Upper lobe of left lung (tissue), 6 donors: ENCODE measurements at regions not wholly inside any gene's neighbourhood (a gene's known extent, or its start where the extent isn't known, plus 50 kb on each side); places are given as distances from the start of the nearest gene placed in this dataset.

Source experiments
- ATAC-seq, 2 donors: fragments of 200-7000 bp; cut with Tn5 transposase; one replicate each; pipeline ENCODE4 v1.9.1; 2022; ENCODE audit warnings: mild to moderate bottlenecking in 2 of 2, moderate library complexity in 2 of 2; ENCODE audit not compliant: low FRiP score in 2 of 2
- DNase-seq, 2 donors: peaks; one replicate each; pipeline ENCODE4 v3.0.0-alpha.2; 2019 to 2020
- H3K27ac ChIP-seq, 4 donors: fragments of 200-600 bp; sonication (generic); one replicate each; pipeline ENCODE4 v1.5.1; 2016 to 2019
- H3K27me3 ChIP-seq, 4 donors: fragments of 200-600 bp; sonication (generic); one replicate each; pipeline ENCODE4 v1.5.1; 2017 to 2019
- H3K36me3 ChIP-seq, 4 donors: fragments of 200-600 bp; sonication (generic); one replicate each; pipeline ENCODE4 v1.5.1; 2016 to 2019
- H3K4me1 ChIP-seq, 4 donors: fragments of 200-600 bp; sonication (generic); one replicate each; pipeline ENCODE4 v1.5.1; 2018 to 2019
- H3K4me3 ChIP-seq, 4 donors: fragments of 200-600 bp; sonication (generic); one replicate each; pipeline ENCODE4 v1.5.1; 2017 to 2019; ENCODE audit warnings: mild to moderate bottlenecking in 2 of 4, moderate library complexity in 1 of 4
- H3K9me3 ChIP-seq, 4 donors: fragments of 200-600 bp; sonication (generic); one replicate each; pipeline ENCODE4 v1.5.1; 2018 to 2019
- CTCF ChIP-seq, 6 experiments: fragments of 450-650 bp in 4 of 6; fragments of 200-600 bp in 2 of 6; sonication (generic) in 2 of 6; IDR thresholded peaks; one replicate each; pipeline ENCODE4 v1.5.1; 2016 to 2019; ENCODE audit warnings: antibody characterized with exemption in 6 of 6
- EP300 ChIP-seq, 4 donors: sonication (generic); formaldehyde crosslinking; IDR thresholded peaks; one replicate each; pipeline ENCODE4 v1.5.1; 2017; ENCODE audit warnings: antibody characterized with exemption in 4 of 4, control low read depth in 2 of 4
- POLR2A ChIP-seq, 4 donors: fragments of 450-650 bp; IDR thresholded peaks; one replicate each; pipeline ENCODE4 v1.5.1; 2016 to 2017; ENCODE audit warnings: antibody characterized with exemption in 4 of 4, mild to moderate bottlenecking in 2 of 4
- POLR2AphosphoS5 ChIP-seq, 2 donors: sonication (generic); formaldehyde crosslinking; IDR thresholded peaks; one replicate each; pipeline ENCODE4 v1.5.1; 2017; ENCODE audit warnings: antibody characterized with exemption in 2 of 2
- WGBS, 2 donors: methylation state at CpG; one replicate each; pipeline ENCODE4 v1.1.5; 2017 to 2018; 5-methylcytosine and 5-hydroxymethylcytosine counted together
- donor health status: DM: no; HTN: no; CAD: no; lungs with moderate emphysema.
- donor health status: DM: no; HTN: yes; CAD: no; lungs with severe emphysema.

- H3K27me3 ChIP-seq: no peaks in the 10 kb centered on the region
- H3K27ac ChIP-seq: no peak overlapping the region
- no peak overlapping the region for H3K4me3 ChIP-seq
- no peak for DNase-seq
- H3K36me3 ChIP-seq: no peaks in the 10 kb centered on the region
- H3K4me1 ChIP-seq: no peaks in the 10 kb centered on the region
- no peak for ATAC-seq
- no peaks in the 10 kb centered on the region for H3K9me3 ChIP-seq
- TF ChIP-seq CTCF (IDR thresholded peaks at IDR 0.05) (no peak), EP300 (IDR thresholded peaks at IDR 0.05) (no peak), POLR2AphosphoS5 (IDR thresholded peaks at IDR 0.05) (no peak), POLR2A (IDR thresholded peaks at IDR 0.05) (no peak)
- 56 to 65% methylated on average over 7 of the region's 7 CpGs for WGBS, 2 donors
Observed at GRCh38 chr19:28020619-28021258, 1192.2 kb downstream of the UQCRFS1 start.

- Histone ChIP-seq H3K36me3 (no peaks in the 10 kb centered on the region), H3K27me3 (no peaks in the 10 kb centered on the region), H3K9me3 (no peaks in the 10 kb centered on the region), H3K4me3 (no peak overlapping the region), H3K27ac (no peak overlapping the region), H3K4me1 (no peaks in the 10 kb centered on the region)
- TF ChIP-seq CTCF (IDR thresholded peaks at IDR 0.05) (no peak), POLR2A (IDR thresholded peaks at IDR 0.05) (no peak), POLR2AphosphoS5 (IDR thresholded peaks at IDR 0.05) (no peak), EP300 (IDR thresholded peaks at IDR 0.05) (no peak)
- ATAC-seq (no peak), DNase-seq (no peak)
- 66 to 73% methylated on average over 7 of the region's 7 CpGs for WGBS, 2 donors
Observed at GRCh38 chr19:28019901-28020300, 1193.0 kb downstream of the UQCRFS1 start.

- Histone ChIP-seq H3K4me1 (no peaks in the 10 kb centered on the region), H3K36me3 (no peaks in the 10 kb centered on the region), H3K27me3 (no peaks in the 10 kb centered on the region), H3K4me3 (no peak overlapping the region), H3K9me3 (no peaks in the 10 kb centered on the region), H3K27ac (no peak overlapping the region)
- TF ChIP-seq CTCF (IDR thresholded peaks at IDR 0.05) (no peak), POLR2A (IDR thresholded peaks at IDR 0.05) (no peak), POLR2AphosphoS5 (IDR thresholded peaks at IDR 0.05) (no peak), EP300 (IDR thresholded peaks at IDR 0.05) (no peak)
- 51 to 61% methylated on average over 7 of the region's 7 CpGs for WGBS, 2 donors
- DNase-seq (no peak), ATAC-seq (no peak)
Observed at GRCh38 chr19:28019371-28019770, 1193.6 kb downstream of the UQCRFS1 start.

GRCh38 chr19:28018499-28018898 is 1194.5 kb downstream of the UQCRFS1 start:
- ATAC-seq: no peak
- TF ChIP-seq CTCF (IDR thresholded peaks at IDR 0.05) (no peak), EP300 (IDR thresholded peaks at IDR 0.05) (no peak), POLR2A (IDR thresholded peaks at IDR 0.05) (no peak), POLR2AphosphoS5 (IDR thresholded peaks at IDR 0.05) (no peak)
- H3K27me3 ChIP-seq: no peaks in the 10 kb centered on the region
- no peak for DNase-seq
- no peak overlapping the region for H3K4me3 ChIP-seq
- H3K36me3 ChIP-seq: no peaks in the 10 kb centered on the region
- no peaks in the 10 kb centered on the region for H3K9me3 ChIP-seq
- WGBS, 2 donors: 44 to 54% methylated on average over 5 of the region's 5 CpGs
- H3K27ac ChIP-seq: no peak overlapping the region
- no peaks in the 10 kb centered on the region for H3K4me1 ChIP-seq
